ENCODE measurements at regions not wholly inside any gene's neighbourhood (a gene's known extent, or its start where the extent isn't known, plus 50 kb on each side); places are given as distances from the start of the nearest gene placed in this dataset.
"Not testable (repeated sequence)": the region's sequence is repeated elsewhere in the genome, so short reads cannot be mapped to it uniquely, and the experiment has no call there.

DNA sequence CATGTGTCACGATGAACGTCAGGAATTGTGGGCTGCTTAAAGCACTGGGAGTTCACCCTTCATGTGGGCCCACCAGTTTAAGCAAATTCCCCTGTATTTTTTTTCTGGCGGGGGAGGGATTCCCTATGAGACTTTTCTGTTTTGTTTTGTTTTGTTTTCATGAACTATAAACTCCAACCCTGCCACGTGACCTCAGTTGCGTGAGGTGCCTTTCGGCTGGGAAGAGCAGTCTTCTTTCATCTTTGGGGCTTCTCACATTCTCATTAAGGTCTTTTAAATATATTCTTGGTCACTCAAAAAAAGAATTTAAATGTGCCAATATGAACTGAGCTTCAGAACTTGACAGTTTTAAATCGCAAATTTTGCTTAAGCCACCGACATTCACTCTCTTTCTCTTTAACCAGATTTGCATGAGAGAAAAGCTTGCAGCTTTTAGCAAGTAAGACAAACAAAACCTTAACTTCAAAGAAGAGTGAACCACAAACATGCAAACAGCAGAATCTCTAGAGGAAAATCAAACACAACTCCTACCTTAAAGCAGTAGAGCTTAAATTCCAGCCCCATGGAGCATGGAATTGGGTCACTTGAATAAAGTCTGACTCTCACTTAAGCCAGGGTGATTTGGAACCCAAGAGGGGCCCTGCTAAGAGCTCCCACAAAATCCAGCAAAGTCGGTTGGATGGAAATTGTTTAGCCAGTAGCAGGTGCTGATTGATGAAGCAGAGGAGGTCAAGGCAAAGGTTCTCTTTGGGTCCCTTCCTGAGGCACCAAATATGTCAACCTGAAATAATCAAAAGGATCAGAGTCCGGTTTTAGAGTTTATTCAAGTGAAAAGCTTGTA, 699.8 kb upstream of the GBE1 start:
- DNase-seq (no peak), FAIRE-seq (no peak), ATAC-seq (no peak)
- Histone ChIP-seq H3K27me3 (no peaks in the 10 kb centered on the region), H3K4me3 (no peak overlapping the region), H3K36me3 (no peaks in the 10 kb centered on the region), H3K4me1 (no peaks in the 10 kb centered on the region), H3K9me3 (no peaks in the 10 kb centered on the region), H3K27ac (no peak overlapping the region)
- no peak for TF ChIP-seq CTCF (IDR thresholded peaks at IDR 0.05)
- 61 to 69% methylated on average over 10 of the region's 10 CpGs for WGBS, 2 donors
- intact Hi-C loops (cut with DNase I), result no loop called here

- Histone ChIP-seq H3K36me3 (no peaks in the 10 kb centered on the region), H3K27me3 (no peaks in the 10 kb centered on the region), H3K9me3 (no peaks in the 10 kb centered on the region), H3K27ac (no peak overlapping the region), H3K4me1 (no peaks in the 10 kb centered on the region), H3K4me3 (no peak overlapping the region)
- no peak for TF ChIP-seq CTCF (IDR thresholded peaks at IDR 0.05)
- 46 to 55% methylated on average over 2 of the region's 2 CpGs for WGBS, 2 donors
- DNase-seq, result no peak
- ATAC-seq, result no peak
- intact Hi-C loops (cut with DNase I), result no loop called here
- FAIRE-seq, result no peak
Observed at GRCh38 chr3:82448320-82448719, 686.9 kb upstream of the GBE1 start.

DNA sequence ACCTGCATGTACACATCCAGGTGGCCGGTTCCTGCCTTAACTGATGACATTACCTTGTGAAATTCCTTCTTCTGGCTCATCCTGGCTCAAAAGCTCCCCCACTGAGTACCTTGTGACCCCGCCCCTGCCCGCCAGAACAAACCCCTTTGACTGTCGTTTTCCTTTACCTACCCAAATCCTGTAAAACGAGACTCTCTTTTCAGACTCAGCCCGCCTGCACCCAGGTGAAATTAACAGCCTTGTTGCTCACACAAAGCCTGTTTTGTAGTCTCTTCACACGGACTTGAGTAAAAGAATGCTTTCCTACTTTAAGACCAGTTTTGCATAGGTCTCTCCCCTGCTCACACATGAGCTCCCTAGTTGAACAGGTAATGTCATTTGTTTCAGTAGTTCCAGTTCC, 667.4 kb upstream of the GBE1 start:
- H3K4me1 ChIP-seq; H3K36me3 ChIP-seq; H3K27ac ChIP-seq; H3K9me3 ChIP-seq; H3K27me3 ChIP-seq; intact Hi-C loops (cut with DNase I); DNase-seq; ATAC-seq; H3K4me3 ChIP-seq; FAIRE-seq: not testable (repeated sequence)
- WGBS, 2 donors, result 12 to 16% methylated on average over 7 of the region's 7 CpGs

DNA sequence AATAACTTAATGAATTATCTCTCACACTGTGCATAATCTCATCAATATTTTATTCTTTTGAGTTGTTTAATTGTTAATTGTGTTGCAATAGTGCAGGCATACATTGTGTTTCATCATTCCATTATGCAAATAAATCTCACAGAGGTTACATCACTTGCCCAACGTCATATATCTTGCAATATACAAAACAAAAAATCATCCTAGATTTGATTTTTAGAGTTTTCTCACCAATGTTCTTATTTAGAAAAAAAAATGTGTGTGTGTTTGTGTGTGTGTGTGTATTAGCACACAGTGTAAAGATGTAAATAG, 662.5 kb upstream of the GBE1 start:
- no peaks in the 10 kb centered on the region for H3K36me3 ChIP-seq
- FAIRE-seq (no peak), DNase-seq (no peak), ATAC-seq (no peak)
- no peaks in the 10 kb centered on the region for H3K4me1 ChIP-seq
- no peak overlapping the region for H3K4me3 ChIP-seq
- intact Hi-C loops (cut with DNase I), result no loop called here
- TF ChIP-seq CTCF (IDR thresholded peaks at IDR 0.05), result no peak
- no peaks in the 10 kb centered on the region for H3K9me3 ChIP-seq
- no peaks in the 10 kb centered on the region for H3K27me3 ChIP-seq
- no peak overlapping the region for H3K27ac ChIP-seq
- 24 to 25% methylated on average over 1 of the region's 1 CpG for WGBS, 2 donors

DNA sequence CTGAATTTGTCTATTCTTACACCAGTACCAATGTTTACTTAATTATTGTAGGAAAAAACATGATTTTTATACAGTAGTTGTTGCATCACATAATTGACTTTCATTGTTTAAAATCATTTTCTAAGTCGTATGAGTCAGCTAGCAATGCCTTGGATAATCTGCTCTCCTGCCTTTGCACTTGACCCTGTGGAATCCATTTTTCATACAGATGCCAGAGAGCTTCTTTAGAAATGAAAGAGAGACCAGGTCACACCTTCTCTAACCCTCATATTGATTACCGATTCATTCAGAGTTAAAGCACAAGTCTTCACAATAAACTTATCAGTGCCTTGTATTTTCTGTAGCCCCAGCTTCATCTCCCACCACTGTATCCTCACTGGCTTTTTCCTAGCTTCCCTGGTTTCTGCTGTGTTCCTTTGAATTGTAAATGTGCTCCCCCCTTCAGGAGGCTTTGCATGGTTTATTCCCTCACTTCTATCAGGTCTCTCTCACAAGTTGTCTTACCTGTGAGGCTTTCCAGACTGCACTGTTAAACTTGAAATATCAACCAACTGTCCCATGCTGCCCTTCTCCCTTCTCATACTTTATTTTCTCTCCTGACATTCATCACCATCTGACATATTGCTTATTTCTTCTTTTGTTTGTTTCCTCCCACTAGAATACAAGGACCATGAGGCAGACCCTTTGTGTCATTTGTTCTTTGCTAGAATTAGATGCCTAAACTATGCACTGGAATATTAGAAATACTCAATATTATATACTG, 662.0 kb upstream of the GBE1 start:
- no peak overlapping the region for H3K27ac ChIP-seq
- H3K4me3 ChIP-seq, result no peak overlapping the region
- H3K9me3 ChIP-seq, result no peaks in the 10 kb centered on the region
- no peak for FAIRE-seq
- intact Hi-C loops (cut with DNase I), result no loop called here
- no peaks in the 10 kb centered on the region for H3K36me3 ChIP-seq
- no peak for DNase-seq
- no peaks in the 10 kb centered on the region for H3K4me1 ChIP-seq
- no peaks in the 10 kb centered on the region for H3K27me3 ChIP-seq
- ATAC-seq, result no peak
- TF ChIP-seq CTCF (IDR thresholded peaks at IDR 0.05), result no peak
- WGBS, 2 donors, result 16 to 22% methylated on average over 2 of the region's 2 CpGs

All from pancreas (tissue), 10 donors.